ENCODE measurements at regions not wholly inside any gene's neighbourhood (a gene's known extent, or its start where the extent isn't known, plus 50 kb on each side); places are given as distances from the start of the nearest gene placed in this dataset.

DNA sequence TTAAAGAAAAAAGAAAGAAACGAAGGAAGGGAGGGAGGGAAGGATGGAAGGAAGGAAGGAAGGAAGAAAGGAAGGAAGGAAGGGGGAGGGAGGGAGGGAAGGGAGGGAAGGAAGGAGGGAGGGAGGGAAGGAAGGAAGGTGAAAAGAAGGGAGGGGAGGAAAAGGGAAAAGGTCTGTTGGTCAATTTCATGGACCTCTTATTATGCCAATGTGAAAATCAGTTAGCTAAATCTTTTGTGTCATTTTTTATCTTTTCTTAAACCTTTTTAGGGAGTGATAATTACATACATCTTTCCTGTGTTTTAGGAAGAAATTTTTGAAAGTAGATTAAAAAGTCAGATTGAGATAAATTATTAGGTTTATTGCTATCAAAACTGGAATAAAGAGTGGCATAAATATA, 670.2 kb upstream of the CITED2 start:
- no peak for DNase-seq

DNA sequence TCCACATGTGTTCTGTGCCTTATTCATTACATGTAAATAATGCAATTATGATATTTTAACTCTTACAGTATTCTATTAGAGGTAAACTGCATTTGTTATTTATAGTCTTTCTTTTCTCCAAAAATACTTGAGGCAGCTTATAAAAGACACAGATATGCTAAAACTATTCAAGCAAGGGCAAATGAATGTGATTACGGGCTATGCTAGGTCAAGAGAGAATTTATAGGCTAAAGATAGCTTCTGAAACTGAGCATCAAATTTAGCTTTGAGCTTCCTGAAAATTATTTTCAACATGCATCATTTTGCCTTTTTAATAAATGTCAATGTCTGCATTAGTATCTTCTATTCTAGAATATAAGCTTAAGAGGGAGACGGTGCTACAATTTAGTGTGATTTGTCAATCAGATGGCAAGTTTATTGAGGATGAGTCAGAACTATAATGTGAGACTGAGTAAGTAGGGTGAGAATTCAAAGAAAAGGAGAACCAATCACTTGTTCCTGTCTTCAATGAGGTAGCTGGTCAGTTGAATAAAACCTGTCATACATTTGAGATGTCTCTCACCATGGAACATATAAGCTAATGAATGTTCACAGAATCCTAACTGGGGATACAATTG, 669.4 kb upstream of the CITED2 start:
- DNase-seq, result no peak

DNA sequence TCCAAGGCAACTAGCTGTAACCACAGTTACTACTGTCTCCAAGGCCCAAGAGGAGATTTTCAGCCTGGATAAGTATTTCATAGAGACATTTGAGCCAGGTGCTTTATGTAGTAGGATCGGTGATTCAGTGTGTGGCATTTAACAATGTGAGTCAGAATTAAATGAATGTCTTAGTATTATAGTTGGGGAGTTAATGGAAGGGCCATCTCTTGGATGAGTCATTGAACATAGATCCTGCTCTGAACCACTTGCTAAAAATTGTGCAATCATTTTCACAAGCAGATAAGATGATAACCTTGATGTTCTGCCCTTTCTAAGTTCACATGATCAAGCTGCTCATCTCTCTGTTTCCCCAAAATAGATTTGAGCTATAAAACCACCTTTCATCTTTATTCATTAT, 668.9 kb upstream of the CITED2 start:
- DNase-seq, result no peak

GRCh38 chr6:140041571-140042332, 667.3 kb upstream of the CITED2 start:
- no peak for DNase-seq

DNA sequence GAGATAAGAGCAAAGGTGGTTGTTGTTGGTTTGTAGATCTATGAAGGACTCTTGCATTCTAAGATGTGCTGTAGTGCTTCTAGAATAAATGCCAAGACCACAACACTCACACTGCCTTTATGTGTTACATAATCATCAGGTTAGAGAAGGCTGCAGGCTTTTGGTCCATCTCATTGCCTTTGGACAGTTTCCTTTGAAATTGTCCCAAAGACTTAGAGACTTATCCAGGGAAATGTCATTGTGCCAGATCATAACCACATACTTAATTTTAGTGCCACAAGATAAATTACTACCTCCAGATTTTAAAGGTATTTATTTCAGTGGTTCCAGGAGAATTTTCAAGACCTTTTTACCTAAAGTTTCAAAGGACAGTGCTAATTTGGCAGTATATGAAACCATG, 666.6 kb upstream of the CITED2 start:
- DNase-seq, result no peak

DNA sequence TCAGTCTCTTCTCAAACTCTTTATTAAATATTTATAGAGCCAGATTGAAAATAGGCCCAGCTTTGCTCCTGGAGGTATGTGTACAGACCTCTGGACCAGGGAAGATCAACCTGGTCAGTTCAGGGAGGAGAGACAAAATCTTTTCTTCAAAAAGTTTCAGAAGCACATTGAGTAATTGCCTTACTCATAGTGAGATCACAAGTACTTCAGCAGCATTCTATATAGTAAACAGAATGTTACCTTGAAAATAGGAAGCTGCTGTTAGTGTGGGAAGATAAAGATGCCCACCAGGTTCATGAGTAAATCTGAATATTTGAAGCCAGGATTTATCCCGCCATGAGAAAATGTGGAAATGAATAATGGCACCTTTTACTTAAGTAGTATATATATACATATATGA, 665.9 kb upstream of the CITED2 start:
- no peak for DNase-seq

DNA sequence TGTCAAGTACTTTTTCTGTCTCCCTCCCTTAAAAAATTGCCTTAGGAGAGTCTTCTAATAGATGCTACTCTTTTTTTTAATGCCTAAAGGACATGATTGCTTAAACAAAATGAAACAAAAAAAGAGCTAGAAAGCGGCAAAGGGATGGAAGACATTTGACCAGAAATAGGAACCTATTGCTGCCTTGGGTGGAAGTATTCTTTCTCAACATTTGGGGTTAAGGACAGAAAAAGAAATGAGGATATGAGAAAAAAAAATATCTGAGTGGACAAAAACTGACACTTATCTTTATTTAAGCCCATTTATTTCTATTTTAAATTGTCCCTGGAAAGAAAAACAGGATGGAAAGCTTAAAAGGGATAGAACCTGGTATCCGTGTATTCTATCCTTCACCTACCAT, 664.9 kb upstream of the CITED2 start:
- DNase-seq, result no peak

GRCh38 chr6:140036196-140036595, 661.7 kb upstream of the CITED2 start:
- DNase-seq, result no peak

GRCh38 chr6:140032189-140032588, 657.7 kb upstream of the CITED2 start:
- no peak for DNase-seq

DNA sequence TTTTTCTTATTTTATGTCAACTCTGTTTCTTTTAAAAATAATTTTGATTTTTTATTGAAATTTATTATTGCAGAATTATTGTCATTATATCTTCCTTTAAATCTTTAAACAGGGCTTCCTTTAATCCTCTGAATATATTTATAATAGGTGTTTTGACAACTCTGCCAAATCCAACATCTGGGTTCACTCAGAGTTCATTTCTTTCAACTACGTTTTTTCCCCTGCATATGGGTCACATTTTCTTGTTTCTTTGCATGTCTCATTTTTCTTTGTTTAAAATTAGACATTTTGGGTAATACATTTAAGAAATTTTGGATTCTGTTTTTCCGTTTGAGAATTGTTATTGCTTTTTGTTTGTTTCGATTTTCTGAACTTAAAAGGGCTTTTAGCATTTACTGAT, 655.1 kb upstream of the CITED2 start:
- DNase-seq, result no peak

DNA sequence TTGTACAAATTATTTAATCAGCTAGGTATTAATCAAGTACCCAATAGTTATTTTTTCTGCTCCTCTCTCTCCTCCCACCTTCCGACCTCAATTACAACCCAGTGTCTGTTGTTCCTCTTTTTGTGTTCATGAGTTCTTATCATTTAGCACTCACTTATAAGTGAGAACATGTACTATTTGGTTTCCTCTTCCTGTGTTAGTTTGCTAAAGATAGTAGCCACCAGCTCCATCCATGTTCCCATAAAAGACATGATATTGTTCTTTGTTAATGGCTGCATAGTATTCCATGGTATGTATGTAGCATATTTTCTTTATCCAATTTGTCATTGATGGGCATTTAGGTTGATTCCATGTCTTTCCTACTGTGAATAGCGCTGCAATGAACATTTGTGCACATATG, 652.8 kb upstream of the CITED2 start:
- DNase-seq, result no peak

DNA sequence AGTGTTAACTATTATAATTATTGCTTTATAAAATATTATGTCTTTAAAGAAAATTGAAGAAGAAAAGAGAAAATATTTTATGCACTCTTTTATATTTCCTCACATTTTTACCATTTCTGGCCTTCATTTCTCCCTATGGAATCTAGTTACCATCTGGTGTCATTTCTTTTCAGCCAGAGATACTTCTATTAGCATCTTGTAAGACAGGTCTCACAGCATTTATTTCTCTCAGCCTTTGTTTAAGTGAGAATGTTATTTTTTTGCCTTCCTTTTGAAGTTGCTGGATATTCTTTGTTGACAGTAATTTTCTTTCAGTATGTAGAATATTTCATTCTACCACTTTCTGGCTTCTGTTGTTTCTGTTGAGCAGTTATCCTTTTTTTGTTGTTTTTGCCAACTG, 652.1 kb upstream of the CITED2 start:
- no peak for DNase-seq

GRCh38 chr6:140025171-140025570, 650.7 kb upstream of the CITED2 start:
- DNase-seq, result no peak

GRCh38 chr6:140020207-140020791, 645.9 kb upstream of the CITED2 start:
- no peak for DNase-seq

- DNase-seq, result no peak
Observed at GRCh38 chr6:140018588-140018987, 644.1 kb upstream of the CITED2 start.

DNA sequence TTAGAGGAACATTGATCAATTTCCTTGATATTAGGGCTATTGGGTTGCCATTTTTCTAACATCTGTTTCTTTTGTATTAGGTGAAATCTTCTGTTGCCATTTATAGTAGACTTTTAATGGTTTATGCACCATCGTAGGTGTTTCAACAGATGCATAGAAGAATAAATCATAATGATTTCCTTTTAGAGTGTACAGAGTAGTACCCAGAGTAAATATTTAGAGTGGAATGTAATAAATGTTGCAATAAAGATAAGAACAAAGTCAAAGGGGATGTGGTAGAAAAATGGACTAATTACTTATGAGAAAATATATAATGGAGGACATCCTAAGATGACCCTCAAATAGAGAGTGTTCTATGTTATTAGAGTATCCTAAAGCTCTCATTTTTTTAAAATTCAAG, 643.0 kb upstream of the CITED2 start:
- DNase-seq, result no peak

GRCh38 chr6:140012150-140012549, 637.7 kb upstream of the CITED2 start:
- no peak for DNase-seq

GRCh38 chr6:140011537-140011936, 637.1 kb upstream of the CITED2 start:
- no peak for DNase-seq

DNA sequence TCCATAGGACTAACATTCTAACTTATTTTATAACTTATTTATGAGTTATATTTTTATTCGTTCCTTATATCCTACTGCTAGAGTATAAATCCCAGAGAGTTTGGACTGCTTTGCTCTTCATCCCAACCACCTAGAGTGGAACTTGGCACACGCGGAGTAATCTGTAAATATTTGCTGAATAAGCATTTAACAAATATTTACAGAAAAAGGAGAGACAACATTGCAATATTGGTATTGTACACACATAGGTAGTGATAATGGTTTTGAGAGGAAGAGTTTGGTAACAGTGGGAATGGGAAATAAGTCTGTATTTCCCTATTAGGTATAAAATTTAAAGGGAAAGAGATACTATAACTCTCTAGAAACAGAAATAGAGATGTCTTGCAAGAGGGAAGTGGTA, 634.8 kb upstream of the CITED2 start:
- DNase-seq, result no peak

- no peak for DNase-seq
Observed at GRCh38 chr6:140007525-140007924, 633.1 kb upstream of the CITED2 start.

- no peak for DNase-seq
Observed at GRCh38 chr6:140003217-140003616, 628.8 kb upstream of the CITED2 start.

DNA sequence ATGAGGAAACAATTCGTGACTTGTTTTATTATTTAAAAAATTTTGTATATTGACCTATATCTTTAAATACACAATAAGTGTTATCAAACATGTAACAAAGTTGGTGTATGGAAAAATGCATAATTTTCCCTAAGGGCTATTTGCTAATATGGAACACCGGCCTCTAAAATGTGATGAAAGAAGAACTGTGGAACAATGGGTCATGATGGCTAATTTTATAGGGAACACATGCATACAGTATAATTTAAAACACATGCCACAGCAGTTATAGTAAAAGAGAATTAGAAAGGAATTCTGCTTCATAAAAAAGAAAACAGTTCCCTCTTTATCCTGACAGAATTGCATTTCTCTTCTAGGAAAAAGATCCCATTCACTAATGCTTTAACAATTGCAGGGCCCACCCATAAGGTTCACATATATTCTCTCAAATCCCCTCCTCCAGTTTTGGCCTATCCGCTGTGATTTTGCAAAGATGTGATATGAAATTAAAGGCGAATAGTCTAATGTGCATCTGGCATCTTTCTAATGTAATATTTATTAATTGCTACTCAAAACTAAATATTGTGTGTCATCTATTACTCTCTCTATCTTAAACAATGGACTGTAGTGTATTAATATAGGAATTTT, 628.1 kb upstream of the CITED2 start:
- DNase-seq, result no peak

- DNase-seq, result no peak
Observed at GRCh38 chr6:140001821-140002341, 627.4 kb upstream of the CITED2 start.

DNA sequence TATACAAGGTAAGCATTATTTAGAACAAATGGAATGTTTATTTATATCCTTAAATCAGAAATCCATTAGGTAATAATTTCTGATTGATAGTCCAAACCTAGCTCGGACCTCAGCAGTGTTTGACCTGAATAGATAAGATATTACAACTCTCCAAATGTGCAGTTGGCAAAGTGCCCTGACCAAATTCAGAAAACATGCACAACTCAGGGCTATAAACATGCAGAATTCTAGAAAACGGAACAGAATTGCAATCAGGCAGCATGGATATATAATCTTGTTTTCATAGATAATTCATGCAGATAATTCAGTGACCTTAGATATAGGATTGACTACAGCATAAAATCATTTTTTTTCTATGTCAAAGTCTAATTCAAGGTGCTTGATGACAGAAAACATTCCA, 626.6 kb upstream of the CITED2 start:
- DNase-seq, result no peak
